Breast epithelium (tissue), 3 donors: ENCODE measurements at regions not wholly inside any gene's neighbourhood (a gene's known extent, or its start where the extent isn't known, plus 50 kb on each side); places are given as distances from the start of the nearest gene placed in this dataset.

Experiments
- POLR2AphosphoS5 ChIP-seq, 3 donors: sonication (generic); formaldehyde crosslinking; IDR thresholded peaks; one replicate each; pipeline ENCODE4 v1.6.1; 2017; ENCODE audit warnings: antibody characterized with exemption in 3 of 3
- TF ChIP-seq, protein P1 (sequence below), 3 donors: fragments of 450-650 bp; IDR thresholded peaks; one replicate each; pipeline ENCODE4 v1.5.1; 2016 to 2017; ENCODE audit warnings: antibody characterized with exemption in 3 of 3, mild to moderate bottlenecking in 3 of 3, moderate library complexity in 3 of 3

DNA sequence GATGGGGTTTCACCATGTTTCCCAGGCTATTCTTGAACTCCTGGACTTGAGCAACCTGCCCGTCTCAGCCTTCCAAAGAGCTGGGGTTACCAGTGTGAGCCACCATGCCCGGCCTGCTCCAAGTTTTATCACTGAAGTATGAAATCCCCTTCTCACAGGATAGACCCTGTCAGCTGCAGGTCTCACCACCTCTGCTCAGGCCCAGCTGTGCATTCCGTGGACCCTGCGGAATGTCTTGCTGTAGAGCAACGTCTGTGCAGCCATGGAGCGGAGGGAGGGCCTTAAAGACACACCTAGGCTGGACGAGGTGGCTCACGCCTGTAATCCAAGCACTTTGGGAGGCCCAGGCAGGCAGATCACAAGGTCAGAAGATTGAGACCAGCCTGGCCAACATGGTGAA is 625.4 kb downstream of the BRD1 start:
- TF ChIP-seq, protein P1, sequence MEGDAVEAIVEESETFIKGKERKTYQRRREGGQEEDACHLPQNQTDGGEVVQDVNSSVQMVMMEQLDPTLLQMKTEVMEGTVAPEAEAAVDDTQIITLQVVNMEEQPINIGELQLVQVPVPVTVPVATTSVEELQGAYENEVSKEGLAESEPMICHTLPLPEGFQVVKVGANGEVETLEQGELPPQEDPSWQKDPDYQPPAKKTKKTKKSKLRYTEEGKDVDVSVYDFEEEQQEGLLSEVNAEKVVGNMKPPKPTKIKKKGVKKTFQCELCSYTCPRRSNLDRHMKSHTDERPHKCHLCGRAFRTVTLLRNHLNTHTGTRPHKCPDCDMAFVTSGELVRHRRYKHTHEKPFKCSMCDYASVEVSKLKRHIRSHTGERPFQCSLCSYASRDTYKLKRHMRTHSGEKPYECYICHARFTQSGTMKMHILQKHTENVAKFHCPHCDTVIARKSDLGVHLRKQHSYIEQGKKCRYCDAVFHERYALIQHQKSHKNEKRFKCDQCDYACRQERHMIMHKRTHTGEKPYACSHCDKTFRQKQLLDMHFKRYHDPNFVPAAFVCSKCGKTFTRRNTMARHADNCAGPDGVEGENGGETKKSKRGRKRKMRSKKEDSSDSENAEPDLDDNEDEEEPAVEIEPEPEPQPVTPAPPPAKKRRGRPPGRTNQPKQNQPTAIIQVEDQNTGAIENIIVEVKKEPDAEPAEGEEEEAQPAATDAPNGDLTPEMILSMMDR (IDR thresholded peaks at IDR 0.05) = no peak
- no peak for TF ChIP-seq POLR2AphosphoS5 (IDR thresholded peaks at IDR 0.05)
